SK-N-SH treated with all-trans-retinoic acid at 6 μM for 48 hours (cell line): ENCODE measurements at regions not wholly inside any gene's neighbourhood (a gene's known extent, or its start where the extent isn't known, plus 50 kb on each side); places are given as distances from the start of the nearest gene placed in this dataset.

Source experiments
- ARNTL ChIP-seq: fragments of 450-650 bp; formaldehyde crosslinking; IDR thresholded peaks from 2 replicates; pipeline ENCODE4 v1.5.0; 2020; ENCODE audit warnings: low read depth, mild to moderate bottlenecking, moderate library complexity, borderline replicate concordance
- PATZ1 ChIP-seq: fragments of 250-450 bp; sonication (Bioruptor Pico); IDR thresholded peaks from 2 replicates; pipeline ENCODE4 v1.8.0; 2020; ENCODE audit warnings: mild to moderate bottlenecking, moderate library complexity, borderline replicate concordance
- TF ChIP-seq, protein P1 (sequence below): fragments of 250-450 bp; sonication (Bioruptor Pico); IDR thresholded peaks from 2 replicates; pipeline ENCODE4 v1.5.0; 2020; ENCODE audit warnings: mild to moderate bottlenecking, moderate library complexity

DNA sequence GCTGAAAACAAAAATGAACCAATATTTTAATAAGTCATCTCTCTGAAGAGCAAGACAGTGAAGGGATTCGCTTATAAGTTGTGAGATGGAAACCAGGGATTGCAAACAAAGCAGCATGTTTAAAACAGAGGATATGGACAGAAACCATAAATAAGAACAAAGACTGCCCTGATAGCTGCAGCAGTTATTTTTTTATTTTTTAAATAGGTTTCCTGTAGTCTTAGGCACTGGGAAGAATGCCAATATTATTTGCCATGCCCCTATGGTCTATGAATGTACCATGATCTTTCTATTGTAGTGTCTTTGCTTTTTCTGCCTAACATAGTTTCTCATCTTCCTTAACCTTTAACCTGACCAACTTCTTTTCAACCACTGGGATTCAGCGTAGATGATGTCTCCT, 1334.0 kb upstream of the NRXN1 start:
- TF ChIP-seq, protein P1, sequence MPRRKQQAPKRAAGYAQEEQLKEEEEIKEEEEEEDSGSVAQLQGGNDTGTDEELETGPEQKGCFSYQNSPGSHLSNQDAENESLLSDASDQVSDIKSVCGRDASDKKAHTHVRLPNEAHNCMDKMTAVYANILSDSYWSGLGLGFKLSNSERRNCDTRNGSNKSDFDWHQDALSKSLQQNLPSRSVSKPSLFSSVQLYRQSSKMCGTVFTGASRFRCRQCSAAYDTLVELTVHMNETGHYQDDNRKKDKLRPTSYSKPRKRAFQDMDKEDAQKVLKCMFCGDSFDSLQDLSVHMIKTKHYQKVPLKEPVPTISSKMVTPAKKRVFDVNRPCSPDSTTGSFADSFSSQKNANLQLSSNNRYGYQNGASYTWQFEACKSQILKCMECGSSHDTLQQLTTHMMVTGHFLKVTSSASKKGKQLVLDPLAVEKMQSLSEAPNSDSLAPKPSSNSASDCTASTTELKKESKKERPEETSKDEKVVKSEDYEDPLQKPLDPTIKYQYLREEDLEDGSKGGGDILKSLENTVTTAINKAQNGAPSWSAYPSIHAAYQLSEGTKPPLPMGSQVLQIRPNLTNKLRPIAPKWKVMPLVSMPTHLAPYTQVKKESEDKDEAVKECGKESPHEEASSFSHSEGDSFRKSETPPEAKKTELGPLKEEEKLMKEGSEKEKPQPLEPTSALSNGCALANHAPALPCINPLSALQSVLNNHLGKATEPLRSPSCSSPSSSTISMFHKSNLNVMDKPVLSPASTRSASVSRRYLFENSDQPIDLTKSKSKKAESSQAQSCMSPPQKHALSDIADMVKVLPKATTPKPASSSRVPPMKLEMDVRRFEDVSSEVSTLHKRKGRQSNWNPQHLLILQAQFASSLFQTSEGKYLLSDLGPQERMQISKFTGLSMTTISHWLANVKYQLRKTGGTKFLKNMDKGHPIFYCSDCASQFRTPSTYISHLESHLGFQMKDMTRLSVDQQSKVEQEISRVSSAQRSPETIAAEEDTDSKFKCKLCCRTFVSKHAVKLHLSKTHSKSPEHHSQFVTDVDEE (CRISPR knock-in tag) = no peak
- TF ChIP-seq PATZ1 (CRISPR knock-in tag) (no peak), ARNTL (CRISPR knock-in tag) (no peak)
